Esophagus muscularis mucosa (tissue), 4 donors: ENCODE measurements at regions not wholly inside any gene's neighbourhood (a gene's known extent, or its start where the extent isn't known, plus 50 kb on each side); places are given as distances from the start of the nearest gene placed in this dataset.

Experiments used
- CTCF ChIP-seq, 3 experiments: fragments of 200-600 bp in 2 of 3; fragments of 450-650 bp in 1 of 3; sonication (generic) in 2 of 3; IDR thresholded peaks; one replicate each; pipeline ENCODE4 v1.5.1; 2017 to 2019; ENCODE audit warnings: antibody characterized with exemption in 3 of 3, mild to moderate bottlenecking in 2 of 3, moderate library complexity in 1 of 3
- EP300 ChIP-seq: sonication (generic); formaldehyde crosslinking; IDR thresholded peaks from one replicate; pipeline ENCODE4 v1.6.1; 2017; ENCODE audit warnings: antibody characterized with exemption
- POLR2A ChIP-seq: fragments of 450-650 bp; IDR thresholded peaks from one replicate; pipeline ENCODE4 v1.6.1; 2017; ENCODE audit warnings: antibody characterized with exemption, moderate library complexity, mild to moderate bottlenecking, low read depth
- POLR2AphosphoS5 ChIP-seq, 2 donors: sonication (generic); formaldehyde crosslinking; IDR thresholded peaks; one replicate each; pipeline ENCODE4 v1.6.1; 2017; ENCODE audit warnings: antibody characterized with exemption in 2 of 2

- TF ChIP-seq CTCF (IDR thresholded peaks at IDR 0.05) (no peak), POLR2AphosphoS5 (IDR thresholded peaks at IDR 0.05) (no peak), POLR2A (no peak), EP300 (no peak)
Observed at GRCh38 chr4:164540987-164541386, 212.9 kb upstream of the SMIM31 start.
